HEK293 (cell line): ENCODE measurements at regions not wholly inside any gene's neighbourhood (a gene's known extent, or its start where the extent isn't known, plus 50 kb on each side); places are given as distances from the start of the nearest gene placed in this dataset.

Experiments
- HOXA7 ChIP-seq: sonication (generic); formaldehyde crosslinking; IDR thresholded peaks from 2 replicates; pipeline ENCODE4 v1.8.1; 2022; ENCODE audit warnings: missing genetic modification reagents, borderline replicate concordance
- HOXD13 ChIP-seq: sonication (generic); formaldehyde crosslinking; IDR thresholded peaks from 2 replicates; pipeline ENCODE4 v1.8.0; 2022; ENCODE audit warnings: missing genetic modification reagents, borderline replicate concordance
- SP2 ChIP-seq: fragments of 450-650 bp; formaldehyde crosslinking; IDR thresholded peaks from 2 replicates; pipeline ENCODE4 v1.5.1; 2016; ENCODE audit warnings: missing biosample characterization, missing genetic modification characterization
- TCF7L2 ChIP-seq: IDR thresholded peaks from 2 replicates; pipeline ENCODE4 v1.6.1; 2011; ENCODE audit warnings: low read depth, mild to moderate bottlenecking, inconsistent platforms, low read length, moderate library complexity, borderline replicate concordance
- YY1 ChIP-seq: fragments of 450-650 bp; formaldehyde crosslinking; IDR thresholded peaks from 2 replicates; pipeline ENCODE4 v1.5.1; 2018; ENCODE audit warnings: missing biosample characterization, missing genetic modification characterization
- ZNF2 ChIP-seq: fragments of 450-650 bp; formaldehyde crosslinking; IDR thresholded peaks from 2 replicates; pipeline ENCODE4 v1.5.1; 2016; ENCODE audit warnings: missing biosample characterization, missing genetic modification characterization
- ZNF274 ChIP-seq, 2 experiments: fragments of 200-500 bp in 1 of 2; fragments of 450-650 bp in 1 of 2; sonication (Bioruptor generic) in 1 of 2; formaldehyde crosslinking in 1 of 2; IDR thresholded peaks; 2 replicates each; pipeline versions ENCODE4 v1.5.1 to v1.6.1; 2014 to 2016; ENCODE audit warnings: borderline replicate concordance in 1 of 2, inconsistent platforms in 1 of 2, low read length in 1 of 2, missing biosample characterization in 1 of 2, missing genetic modification characterization in 1 of 2
- ZNF302 ChIP-seq: fragments of 450-650 bp; formaldehyde crosslinking; IDR thresholded peaks from 2 replicates; pipeline ENCODE4 v1.5.1; 2016; ENCODE audit warnings: missing biosample characterization, missing genetic modification characterization, low read depth
- ZNF530 ChIP-seq: fragments of 450-650 bp; formaldehyde crosslinking; IDR thresholded peaks from 2 replicates; pipeline ENCODE4 v1.5.1; 2016; ENCODE audit warnings: low read depth, missing biosample characterization, missing genetic modification characterization
- ZNF768 ChIP-seq: fragments of 450-650 bp; formaldehyde crosslinking; IDR thresholded peaks from 2 replicates; pipeline ENCODE4 v1.5.1; 2018; ENCODE audit warnings: missing biosample characterization, mild to moderate bottlenecking, missing genetic modification characterization
- TF ChIP-seq, protein P1 (sequence below): fragments of 450-650 bp; formaldehyde crosslinking; IDR thresholded peaks from 2 replicates; pipeline ENCODE4 v1.5.1; 2016; ENCODE audit warnings: missing biosample characterization, missing genetic modification characterization
- TF ChIP-seq, protein P2 (sequence below): fragments of 450-650 bp; formaldehyde crosslinking; IDR thresholded peaks from 2 replicates; pipeline ENCODE4 v1.5.1; 2016; ENCODE audit warnings: missing biosample characterization, missing genetic modification characterization

DNA sequence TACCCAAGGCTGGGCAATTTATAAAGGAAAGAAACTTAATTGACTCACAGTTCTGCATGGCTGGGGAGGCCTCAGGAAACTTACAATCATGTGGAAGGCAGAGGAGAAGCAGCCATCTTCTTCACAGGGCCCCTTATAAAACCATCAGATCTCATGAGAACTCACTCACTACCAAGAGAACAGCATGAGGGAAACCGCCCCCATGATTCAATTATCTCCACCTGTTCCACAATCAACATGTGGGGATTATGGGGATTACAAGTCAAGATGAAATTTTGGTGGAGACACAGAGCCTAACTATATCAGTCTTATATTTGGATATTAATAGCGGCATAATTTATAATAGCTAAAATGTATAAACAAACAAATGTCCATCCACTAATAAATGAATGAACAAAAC is 1123.7 kb upstream of the NCAM2 start:
- TF ChIP-seq HOXA7 (CRISPR knock-in tag) (no peak), ZNF2 (tag by site-specific recombination) (no peak), HOXD13 (CRISPR knock-in tag) (no peak), SP2 (tag by site-specific recombination) (no peak), YY1 (tag by site-specific recombination) (no peak), ZNF530 (tag by site-specific recombination) (no peak), ZNF274 (IDR thresholded peaks at IDR 0.05; ENCODE audit: low read length) (no peak), ZNF274 (tag by site-specific recombination; IDR thresholded peaks at IDR 0.05; ENCODE audit: borderline replicate concordance) (no peak), ZNF768 (tag by site-specific recombination) (no peak), ZNF302 (tag by site-specific recombination) (no peak), TCF7L2 (no peak)
- TF ChIP-seq, protein P1, sequence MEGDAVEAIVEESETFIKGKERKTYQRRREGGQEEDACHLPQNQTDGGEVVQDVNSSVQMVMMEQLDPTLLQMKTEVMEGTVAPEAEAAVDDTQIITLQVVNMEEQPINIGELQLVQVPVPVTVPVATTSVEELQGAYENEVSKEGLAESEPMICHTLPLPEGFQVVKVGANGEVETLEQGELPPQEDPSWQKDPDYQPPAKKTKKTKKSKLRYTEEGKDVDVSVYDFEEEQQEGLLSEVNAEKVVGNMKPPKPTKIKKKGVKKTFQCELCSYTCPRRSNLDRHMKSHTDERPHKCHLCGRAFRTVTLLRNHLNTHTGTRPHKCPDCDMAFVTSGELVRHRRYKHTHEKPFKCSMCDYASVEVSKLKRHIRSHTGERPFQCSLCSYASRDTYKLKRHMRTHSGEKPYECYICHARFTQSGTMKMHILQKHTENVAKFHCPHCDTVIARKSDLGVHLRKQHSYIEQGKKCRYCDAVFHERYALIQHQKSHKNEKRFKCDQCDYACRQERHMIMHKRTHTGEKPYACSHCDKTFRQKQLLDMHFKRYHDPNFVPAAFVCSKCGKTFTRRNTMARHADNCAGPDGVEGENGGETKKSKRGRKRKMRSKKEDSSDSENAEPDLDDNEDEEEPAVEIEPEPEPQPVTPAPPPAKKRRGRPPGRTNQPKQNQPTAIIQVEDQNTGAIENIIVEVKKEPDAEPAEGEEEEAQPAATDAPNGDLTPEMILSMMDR: no peak
- TF ChIP-seq, protein P2, sequence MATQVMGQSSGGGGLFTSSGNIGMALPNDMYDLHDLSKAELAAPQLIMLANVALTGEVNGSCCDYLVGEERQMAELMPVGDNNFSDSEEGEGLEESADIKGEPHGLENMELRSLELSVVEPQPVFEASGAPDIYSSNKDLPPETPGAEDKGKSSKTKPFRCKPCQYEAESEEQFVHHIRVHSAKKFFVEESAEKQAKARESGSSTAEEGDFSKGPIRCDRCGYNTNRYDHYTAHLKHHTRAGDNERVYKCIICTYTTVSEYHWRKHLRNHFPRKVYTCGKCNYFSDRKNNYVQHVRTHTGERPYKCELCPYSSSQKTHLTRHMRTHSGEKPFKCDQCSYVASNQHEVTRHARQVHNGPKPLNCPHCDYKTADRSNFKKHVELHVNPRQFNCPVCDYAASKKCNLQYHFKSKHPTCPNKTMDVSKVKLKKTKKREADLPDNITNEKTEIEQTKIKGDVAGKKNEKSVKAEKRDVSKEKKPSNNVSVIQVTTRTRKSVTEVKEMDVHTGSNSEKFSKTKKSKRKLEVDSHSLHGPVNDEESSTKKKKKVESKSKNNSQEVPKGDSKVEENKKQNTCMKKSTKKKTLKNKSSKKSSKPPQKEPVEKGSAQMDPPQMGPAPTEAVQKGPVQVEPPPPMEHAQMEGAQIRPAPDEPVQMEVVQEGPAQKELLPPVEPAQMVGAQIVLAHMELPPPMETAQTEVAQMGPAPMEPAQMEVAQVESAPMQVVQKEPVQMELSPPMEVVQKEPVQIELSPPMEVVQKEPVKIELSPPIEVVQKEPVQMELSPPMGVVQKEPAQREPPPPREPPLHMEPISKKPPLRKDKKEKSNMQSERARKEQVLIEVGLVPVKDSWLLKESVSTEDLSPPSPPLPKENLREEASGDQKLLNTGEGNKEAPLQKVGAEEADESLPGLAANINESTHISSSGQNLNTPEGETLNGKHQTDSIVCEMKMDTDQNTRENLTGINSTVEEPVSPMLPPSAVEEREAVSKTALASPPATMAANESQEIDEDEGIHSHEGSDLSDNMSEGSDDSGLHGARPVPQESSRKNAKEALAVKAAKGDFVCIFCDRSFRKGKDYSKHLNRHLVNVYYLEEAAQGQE (tag by site-specific recombination): no peak
